Endodermal cell (in vitro differentiated cells): ENCODE measurements at regions not wholly inside any gene's neighbourhood (a gene's known extent, or its start where the extent isn't known, plus 50 kb on each side); places are given as distances from the start of the nearest gene placed in this dataset.

Experiments
- DNase-seq: peaks from one replicate; pipeline ENCODE4 v3.0.0-alpha.2; 2017
- H3K27ac ChIP-seq: 2 replicates; pipeline ENCODE4 v1.5.1; 2013; ENCODE audit warnings: mild to moderate bottlenecking, low read depth, low read length, moderate library complexity
- H3K27me3 ChIP-seq: 2 replicates; pipeline ENCODE4 v1.6.1; 2013; ENCODE audit warnings: mild to moderate bottlenecking, low read length, moderate library complexity; ENCODE audit not compliant: insufficient read depth, control insufficient read depth, poor library complexity, severe bottlenecking
- H3K36me3 ChIP-seq: 2 replicates; pipeline ENCODE4 v1.7.0; 2013; ENCODE audit warnings: mild to moderate bottlenecking, low read length, moderate library complexity; ENCODE audit not compliant: control insufficient read depth, insufficient read depth
- H3K4me1 ChIP-seq: one replicate; pipeline ENCODE4 v1.7.0; 2013; ENCODE audit warnings: low read length; ENCODE audit not compliant: control insufficient read depth, insufficient read depth
- H3K4me3 ChIP-seq: 2 replicates; pipeline ENCODE4 v1.5.1; 2013; ENCODE audit warnings: mild to moderate bottlenecking, low read length, moderate library complexity
- H3K9ac ChIP-seq: 2 replicates; pipeline ENCODE4 v1.6.1; 2013; ENCODE audit warnings: mild to moderate bottlenecking, low read length, moderate library complexity; ENCODE audit not compliant: poor library complexity, severe bottlenecking; ENCODE audit errors: extremely low read depth
- H3K9me3 ChIP-seq: 2 replicates; pipeline ENCODE4 v1.6.1; 2013; ENCODE audit warnings: mild to moderate bottlenecking, low read length, moderate library complexity; ENCODE audit not compliant: control insufficient read depth
- H3K27ac Mint-ChIP-seq: 2 replicates; pipeline ENCODE4 v1.8.0; 2020; ENCODE audit warnings: mixed read lengths
- H3K27me3 Mint-ChIP-seq: 2 replicates; pipeline ENCODE4 v1.8.0; 2021; ENCODE audit warnings: mild to moderate bottlenecking, mixed read lengths; ENCODE audit not compliant: insufficient read depth
- H3K36me3 Mint-ChIP-seq: 2 replicates; pipeline ENCODE4 v1.8.0; 2020; ENCODE audit warnings: low read depth, mixed read lengths
- H3K4me1 Mint-ChIP-seq: 2 replicates; pipeline ENCODE4 v1.8.0; 2020; ENCODE audit warnings: mixed read lengths
- H3K4me3 Mint-ChIP-seq: 2 replicates; pipeline ENCODE4 v1.8.0; 2020; ENCODE audit warnings: mild to moderate bottlenecking, moderate library complexity, mixed read lengths
- H3K9me3 Mint-ChIP-seq: 2 replicates; pipeline ENCODE4 v1.8.0; 2020; ENCODE audit warnings: mild to moderate bottlenecking, mixed read lengths
- WGBS, 2 experiments: methylation state at CpG; one replicate each; pipeline versions ENCODE4 v1.1.5 to v1.1.7; 2013; ENCODE audit warnings: missing lambda C conversion rate in 2 of 2, mixed read lengths in 1 of 2; ENCODE audit not compliant: insufficient coverage in 1 of 2, insufficient read length in 1 of 2; 5-methylcytosine and 5-hydroxymethylcytosine counted together
- TF ChIP-seq, protein P1 (sequence below): fragments of 200-600 bp; sonication (generic); conservative IDR thresholded peaks from 2 replicates; pipeline ENCODE4 v1.5.0; 2021; ENCODE audit warnings: antibody characterized with exemption, mild to moderate bottlenecking

DNA sequence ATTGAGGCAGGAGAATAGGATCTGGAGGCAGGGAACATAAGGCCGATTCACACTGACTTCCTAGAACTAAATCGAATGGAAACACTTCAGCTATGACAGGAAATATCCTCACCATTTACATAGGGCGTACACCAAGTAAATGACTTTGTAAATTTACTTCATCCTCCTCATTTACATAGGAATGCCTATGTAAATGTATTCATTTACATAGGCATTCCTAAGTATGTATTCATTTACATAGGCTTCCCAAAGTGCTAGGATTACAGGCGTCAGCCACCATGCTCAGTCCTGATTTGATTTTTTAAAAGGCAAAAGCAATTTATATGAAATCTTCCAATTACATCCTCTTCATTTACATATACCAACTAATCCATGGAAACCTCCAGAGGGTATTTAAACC is 133.1 kb upstream of the RFC3 start:
- Mint-ChIP-seq H3K4me1 (no peaks in the 10 kb centered on the region), H3K9me3 (peaks cover 60% of the 10 kb centered on the region), H3K36me3 (no peaks in the 10 kb centered on the region), H3K27ac (no peak overlapping the region), H3K27me3 (peaks cover 2% of the 10 kb centered on the region), H3K4me3 (no peak overlapping the region)
- no peak overlapping the region for H3K27ac ChIP-seq
- DNase-seq, result no peak
- no peak overlapping the region for H3K4me3 ChIP-seq
- no peaks in the 10 kb centered on the region for H3K27me3 ChIP-seq
- H3K9ac ChIP-seq, result no peak overlapping the region
- TF ChIP-seq, protein P1, sequence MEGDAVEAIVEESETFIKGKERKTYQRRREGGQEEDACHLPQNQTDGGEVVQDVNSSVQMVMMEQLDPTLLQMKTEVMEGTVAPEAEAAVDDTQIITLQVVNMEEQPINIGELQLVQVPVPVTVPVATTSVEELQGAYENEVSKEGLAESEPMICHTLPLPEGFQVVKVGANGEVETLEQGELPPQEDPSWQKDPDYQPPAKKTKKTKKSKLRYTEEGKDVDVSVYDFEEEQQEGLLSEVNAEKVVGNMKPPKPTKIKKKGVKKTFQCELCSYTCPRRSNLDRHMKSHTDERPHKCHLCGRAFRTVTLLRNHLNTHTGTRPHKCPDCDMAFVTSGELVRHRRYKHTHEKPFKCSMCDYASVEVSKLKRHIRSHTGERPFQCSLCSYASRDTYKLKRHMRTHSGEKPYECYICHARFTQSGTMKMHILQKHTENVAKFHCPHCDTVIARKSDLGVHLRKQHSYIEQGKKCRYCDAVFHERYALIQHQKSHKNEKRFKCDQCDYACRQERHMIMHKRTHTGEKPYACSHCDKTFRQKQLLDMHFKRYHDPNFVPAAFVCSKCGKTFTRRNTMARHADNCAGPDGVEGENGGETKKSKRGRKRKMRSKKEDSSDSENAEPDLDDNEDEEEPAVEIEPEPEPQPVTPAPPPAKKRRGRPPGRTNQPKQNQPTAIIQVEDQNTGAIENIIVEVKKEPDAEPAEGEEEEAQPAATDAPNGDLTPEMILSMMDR, result no peak
- no peaks in the 10 kb centered on the region for H3K36me3 ChIP-seq
- H3K9me3 ChIP-seq, result peaks cover 13% of the 10 kb centered on the region
- H3K4me1 ChIP-seq, result no peaks in the 10 kb centered on the region
- 77 to 100% methylated on average over 1 to 4 of the region's 4 CpGs for WGBS, 2 experiments

DNA sequence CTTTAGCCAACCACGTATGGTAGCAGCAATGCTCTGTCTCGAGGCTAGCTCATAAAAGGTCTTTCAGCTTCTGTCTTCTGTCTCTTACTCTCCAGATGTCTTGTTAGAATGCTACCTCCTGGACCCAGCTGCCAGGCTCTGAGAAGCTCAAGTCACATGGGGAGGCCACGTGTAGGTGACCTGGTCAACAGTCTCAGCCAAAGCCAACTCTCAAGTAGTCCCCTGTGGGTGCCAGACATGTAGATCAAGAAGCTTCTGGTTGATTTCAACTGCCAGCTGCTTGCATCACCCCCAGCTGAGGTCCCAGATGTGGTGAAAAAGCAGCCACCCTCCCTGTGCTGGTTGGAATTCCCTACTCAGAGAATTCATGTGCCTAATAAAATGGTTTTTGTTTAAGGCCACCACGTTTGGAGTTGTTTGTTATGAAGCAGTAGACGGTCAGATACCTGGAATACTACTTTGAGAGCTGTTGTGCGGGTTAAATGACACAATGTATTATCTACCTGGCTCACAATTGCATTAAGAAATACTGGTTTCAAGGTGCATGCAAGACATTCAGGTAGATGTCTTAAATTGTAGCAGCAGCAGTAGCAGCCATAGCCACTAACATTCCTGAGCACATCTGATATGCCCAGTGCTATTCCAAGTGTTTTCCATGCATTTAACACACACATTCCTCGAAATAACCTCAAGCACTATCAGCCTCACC is 131.0 kb upstream of the RFC3 start:
- Histone ChIP-seq H3K4me3 (no peak overlapping the region), H3K27ac (no peak overlapping the region), H3K36me3 (no peaks in the 10 kb centered on the region), H3K4me1 (no peaks in the 10 kb centered on the region), H3K27me3 (no peaks in the 10 kb centered on the region), H3K9ac (no peak overlapping the region), H3K9me3 (peaks cover 15% of the 10 kb centered on the region)
- no peak for DNase-seq
- Mint-ChIP-seq H3K4me1 (no peaks in the 10 kb centered on the region), H3K27me3 (no peaks in the 10 kb centered on the region), H3K4me3 (no peak overlapping the region), H3K9me3 (peaks cover 67% of the 10 kb centered on the region), H3K36me3 (no peaks in the 10 kb centered on the region), H3K27ac (no peak overlapping the region)
- WGBS, 2 experiments, result 82 to 87% methylated on average over 7 of the region's 7 CpGs
- TF ChIP-seq, protein P1, result no peak

DNA sequence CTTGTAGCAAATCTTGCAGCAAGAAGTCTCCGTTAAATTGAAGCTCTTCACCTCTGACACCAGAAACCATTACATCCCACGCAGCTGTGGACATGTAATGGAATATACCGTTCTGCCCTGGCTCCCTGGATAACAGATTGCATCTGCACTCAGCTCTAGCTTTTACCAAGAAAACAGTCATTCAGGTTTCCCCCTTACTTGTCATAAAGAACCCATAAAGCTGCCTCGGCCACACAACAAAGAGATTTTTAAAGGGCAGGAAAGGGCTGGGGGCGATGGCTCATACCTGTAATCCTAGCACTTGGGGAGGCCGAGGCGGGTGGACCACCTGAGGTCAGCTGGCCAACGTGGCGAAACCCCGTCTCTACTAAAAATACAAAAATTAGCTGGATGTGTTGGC is 127.6 kb upstream of the RFC3 start:
- H3K9me3 Mint-ChIP-seq, result peaks cover 50% of the 10 kb centered on the region
- Histone ChIP-seq H3K36me3 (no peaks in the 10 kb centered on the region), H3K4me1 (no peaks in the 10 kb centered on the region), H3K27ac (no peak overlapping the region), H3K9me3 (peaks cover 17% of the 10 kb centered on the region), H3K27me3 (no peaks in the 10 kb centered on the region), H3K9ac (no peak overlapping the region), H3K4me3 (no peak overlapping the region)
- 89 to 92% methylated on average over 7 to 10 of the region's 10 CpGs for WGBS, 2 experiments
- H3K36me3 Mint-ChIP-seq, result no peaks in the 10 kb centered on the region
- TF ChIP-seq, protein P1, result no peak
- H3K4me3 Mint-ChIP-seq, result no peak overlapping the region
- DNase-seq, result no peak
- no peaks in the 10 kb centered on the region for H3K4me1 Mint-ChIP-seq
- no peaks in the 10 kb centered on the region for H3K27me3 Mint-ChIP-seq
- H3K27ac Mint-ChIP-seq, result no peak overlapping the region
